Esophagus muscularis mucosa (tissue), 4 donors: ENCODE measurements at regions not wholly inside any gene's neighbourhood (a gene's known extent, or its start where the extent isn't known, plus 50 kb on each side); places are given as distances from the start of the nearest gene placed in this dataset.

ENCODE experiments used
- CTCF ChIP-seq, 3 experiments: fragments of 200-600 bp in 2 of 3; fragments of 450-650 bp in 1 of 3; sonication (generic) in 2 of 3; IDR thresholded peaks; one replicate each; pipeline ENCODE4 v1.5.1; 2017 to 2019; ENCODE audit warnings: antibody characterized with exemption in 3 of 3, mild to moderate bottlenecking in 2 of 3, moderate library complexity in 1 of 3
- EP300 ChIP-seq: sonication (generic); formaldehyde crosslinking; IDR thresholded peaks from one replicate; pipeline ENCODE4 v1.6.1; 2017; ENCODE audit warnings: antibody characterized with exemption
- POLR2A ChIP-seq: fragments of 450-650 bp; IDR thresholded peaks from one replicate; pipeline ENCODE4 v1.6.1; 2017; ENCODE audit warnings: antibody characterized with exemption, moderate library complexity, mild to moderate bottlenecking, low read depth

- TF ChIP-seq POLR2A (no peak), CTCF (IDR thresholded peaks at IDR 0.05) (no peak), EP300 (no peak)
These were observed 519.3 kb downstream of the MED13L start for GRCh38 chr12:115758183-115758582.
